ENCODE measurements at regions not wholly inside any gene's neighbourhood (a gene's known extent, or its start where the extent isn't known, plus 50 kb on each side); places are given as distances from the start of the nearest gene placed in this dataset.

GRCh38 chr4:3818371-3818770 is 52.2 kb downstream of the ADRA2C start:
- intact Hi-C loops (cut with DNase I; ENCODE audit: low total_unique reads), result no loop called here
- Histone ChIP-seq H3K4me1 (no peaks in the 10 kb centered on the region), H3K27me3 (no peaks in the 10 kb centered on the region), H3K4me3 (no peak overlapping the region), H3K27ac (no peak overlapping the region), H3K9me3 (no peaks in the 10 kb centered on the region), H3K36me3 (no peaks in the 10 kb centered on the region)
- DNase-seq, result no peak
- TF ChIP-seq POLR2A (IDR thresholded peaks at IDR 0.05), result no peak
- no peak for TF ChIP-seq CTCF (IDR thresholded peaks at IDR 0.05)

GRCh38 chr4:3819210-3819919 is 53.2 kb downstream of the ADRA2C start:
- intact Hi-C loops (cut with DNase I; ENCODE audit: low total_unique reads), result no loop called here
- no peak overlapping the region for H3K4me3 ChIP-seq
- H3K27ac ChIP-seq, result no peak overlapping the region
- no peaks in the 10 kb centered on the region for H3K4me1 ChIP-seq
- no peaks in the 10 kb centered on the region for H3K36me3 ChIP-seq
- no peaks in the 10 kb centered on the region for H3K9me3 ChIP-seq
- TF ChIP-seq CTCF (IDR thresholded peaks at IDR 0.05), result no peak
- TF ChIP-seq POLR2A (IDR thresholded peaks at IDR 0.05), result no peak
- H3K27me3 ChIP-seq, result no peaks in the 10 kb centered on the region
- no peak for DNase-seq

- intact Hi-C loops (cut with DNase I; ENCODE audit: low total_unique reads), result no loop called here
- DNase-seq, result no peak
- Histone ChIP-seq H3K4me3 (no peak overlapping the region), H3K4me1 (no peaks in the 10 kb centered on the region), H3K36me3 (no peaks in the 10 kb centered on the region), H3K27ac (no peak overlapping the region), H3K27me3 (no peaks in the 10 kb centered on the region), H3K9me3 (no peaks in the 10 kb centered on the region)
- no peak for TF ChIP-seq POLR2A (IDR thresholded peaks at IDR 0.05)
- no peak for TF ChIP-seq CTCF (IDR thresholded peaks at IDR 0.05)
Measured at GRCh38 chr4:3820016-3820805, 54.0 kb downstream of the ADRA2C start.

DNA sequence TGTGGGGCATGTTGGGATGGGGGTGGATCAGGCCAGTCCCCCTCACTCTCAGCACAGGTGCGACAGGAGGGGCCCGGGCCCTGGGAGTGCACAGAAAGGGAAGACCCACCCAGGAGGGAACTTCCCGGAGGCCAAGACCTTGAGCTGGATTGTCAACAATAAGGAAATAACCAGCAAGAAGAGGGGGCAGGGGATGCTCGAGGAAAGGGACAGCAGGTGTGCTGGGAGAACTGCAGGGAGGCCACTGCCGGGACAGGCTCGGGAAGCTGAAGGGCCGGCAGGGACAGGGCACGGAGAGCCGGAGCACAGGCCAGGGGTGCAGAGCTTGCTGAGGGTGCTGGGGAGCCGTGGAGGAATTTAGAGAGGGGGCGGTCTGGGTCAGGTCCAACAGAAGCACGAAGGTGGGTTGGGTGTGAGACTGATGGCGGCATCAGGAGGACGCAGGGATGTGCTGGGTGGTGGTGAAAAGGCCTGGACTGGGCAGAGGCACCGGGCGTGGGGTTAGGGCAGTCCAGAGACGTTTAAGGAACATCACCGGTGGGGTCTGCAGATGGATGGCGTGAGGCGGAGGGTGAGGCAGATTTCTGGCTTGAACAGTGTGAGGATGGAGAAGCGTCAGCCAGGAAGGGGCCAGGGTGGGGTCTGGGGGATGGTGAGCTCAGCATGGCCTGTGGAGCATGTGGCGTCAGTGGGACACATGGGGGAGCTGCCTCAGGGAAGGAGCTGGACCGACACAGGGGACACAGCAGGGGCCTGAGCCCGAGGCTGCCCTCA is 54.8 kb downstream of the ADRA2C start:
- Histone ChIP-seq H3K4me1 (no peaks in the 10 kb centered on the region), H3K9me3 (no peaks in the 10 kb centered on the region), H3K4me3 (no peak overlapping the region), H3K27me3 (no peaks in the 10 kb centered on the region), H3K27ac (no peak overlapping the region), H3K36me3 (no peaks in the 10 kb centered on the region)
- intact Hi-C loops (cut with DNase I; ENCODE audit: low total_unique reads), result no loop called here
- TF ChIP-seq POLR2A (IDR thresholded peaks at IDR 0.05) (no peak), CTCF (IDR thresholded peaks at IDR 0.05) (no peak)
- DNase-seq, result no peak
